ENCODE measurements at regions not wholly inside any gene's neighbourhood (a gene's known extent, or its start where the extent isn't known, plus 50 kb on each side); places are given as distances from the start of the nearest gene placed in this dataset.

- TF ChIP-seq CTCF (conservative IDR thresholded peaks at IDR 0.05): no peak
- TF ChIP-seq ZFX (IDR thresholded peaks at IDR 0.05): no peak
Measured at GRCh38 chr17:79515646-79516571, 94.9 kb downstream of the RBFOX3 start.

All from C4-2B (cell line).